GM19240 (cell line): ENCODE measurements at regions not wholly inside any gene's neighbourhood (a gene's known extent, or its start where the extent isn't known, plus 50 kb on each side); places are given as distances from the start of the nearest gene placed in this dataset.

Experiments used
- DNase-seq: peaks from one replicate; pipeline ENCODE4 v3.0.0; 2011; ENCODE audit warnings: low spot score; ENCODE audit not compliant: insufficient read length

- DNase-seq = no peak
Measured at GRCh38 chr9:75408391-75408790, 320.1 kb downstream of the OSTF1 start.

GRCh38 chr9:75410405-75410804 lies 322.1 kb downstream of the OSTF1 start:
- DNase-seq = no peak

GRCh38 chr9:75414371-75415160 lies 326.3 kb downstream of the OSTF1 start:
- DNase-seq = no peak

GRCh38 chr9:75417471-75417870 lies 329.2 kb downstream of the OSTF1 start:
- DNase-seq = no peak

- DNase-seq = no peak
Measured at GRCh38 chr9:75418518-75418917, 330.2 kb downstream of the OSTF1 start.

GRCh38 chr9:75422944-75423522 lies 334.7 kb downstream of the OSTF1 start:
- no peak for DNase-seq

- no peak for DNase-seq
Measured at GRCh38 chr9:75429531-75430475, 341.5 kb downstream of the OSTF1 start.

GRCh38 chr9:75431375-75431774 lies 343.1 kb downstream of the OSTF1 start:
- DNase-seq = no peak

- DNase-seq = no peak
Measured at GRCh38 chr9:75432386-75432785, 344.1 kb downstream of the OSTF1 start.

- no peak for DNase-seq
Measured at GRCh38 chr9:75432888-75433287, 344.6 kb downstream of the OSTF1 start.

GRCh38 chr9:75438716-75439115 lies 350.4 kb downstream of the OSTF1 start:
- no peak for DNase-seq

GRCh38 chr9:75440914-75441313 lies 352.6 kb downstream of the OSTF1 start:
- DNase-seq = no peak

- DNase-seq = no peak
Measured at GRCh38 chr9:75445144-75445543, 356.8 kb downstream of the OSTF1 start.

- DNase-seq = no peak
Measured at GRCh38 chr9:75447281-75447680, 359.0 kb downstream of the OSTF1 start.

GRCh38 chr9:75448281-75448680 lies 360.0 kb downstream of the OSTF1 start:
- DNase-seq = no peak

GRCh38 chr9:75448955-75449354 lies 360.6 kb downstream of the OSTF1 start:
- no peak for DNase-seq

GRCh38 chr9:75451045-75451444 lies 362.7 kb downstream of the OSTF1 start:
- DNase-seq = no peak

- DNase-seq = no peak
Measured at GRCh38 chr9:75451505-75451904, 363.2 kb downstream of the OSTF1 start.

- DNase-seq = no peak
Measured at GRCh38 chr9:75452512-75452911, 364.2 kb downstream of the OSTF1 start.

GRCh38 chr9:75454043-75454442 lies 365.7 kb downstream of the OSTF1 start:
- no peak for DNase-seq

- DNase-seq = no peak
Measured at GRCh38 chr9:75454891-75455290, 366.6 kb downstream of the OSTF1 start.

GRCh38 chr9:75455444-75455921 lies 367.2 kb downstream of the OSTF1 start:
- peak; percentile 1 for DNase-seq
